IMR-90 (cell line): ENCODE measurements at regions not wholly inside any gene's neighbourhood (a gene's known extent, or its start where the extent isn't known, plus 50 kb on each side); places are given as distances from the start of the nearest gene placed in this dataset.

ENCODE experiments used
- ATAC-seq: fragments of 200-7000 bp; cut with Tn5 transposase; 2 replicates; pipeline ENCODE4 v1.9.1; 2020; ENCODE audit warnings: low read depth, mild to moderate bottlenecking, moderate library complexity
- BruUV-seq: library from RNA; stranded (reverse); fragments of 400-500 nt; replicated peaks from 2 replicates; lab custom pipeline; 2021; lab: Mats Ljungman, UMichigan
- CTCF ChIA-PET: fragments of 300-600 bp; formaldehyde crosslinking; extraction: SDS; loops from one replicate; lab custom pipeline; 2021; ENCODE audit warnings: antibody characterized with exemption; lab: Yijun Ruan, JAX
- POLR2A ChIA-PET: fragments of 300-600 bp; sonication (Branson Sonifier 250); formaldehyde crosslinking; loops from one replicate; lab custom pipeline; 2022; ENCODE audit warnings: antibody characterized with exemption; ENCODE audit not compliant: unreplicated experiment; lab: Charles Lee
- DNase-seq: peaks from one replicate; pipeline ENCODE4 v3.0.0; 2013
- H2AFZ ChIP-seq: replicated peaks from 2 replicates; pipeline ENCODE3; 2013; ENCODE audit warnings: low read length, mild to moderate bottlenecking; ENCODE audit not compliant: poor library complexity
- H2AK5ac ChIP-seq: 2 replicates; pipeline ENCODE4 v1.6.1; 2013; ENCODE audit warnings: low read depth, low read length, inconsistent platforms
- H2AK9ac ChIP-seq: replicated peaks from 2 replicates; pipeline ENCODE3; 2013; ENCODE audit warnings: mild to moderate bottlenecking, low read depth, low read length, moderate library complexity; ENCODE audit not compliant: poor library complexity
- H2BK120ac ChIP-seq: 2 replicates; pipeline ENCODE4 v1.6.1; 2013; ENCODE audit warnings: low read depth, low read length, inconsistent platforms
- H2BK15ac ChIP-seq: 3 replicates; pipeline ENCODE4 v1.6.1; 2013; ENCODE audit warnings: low read depth, low read length, inconsistent platforms
- H2BK20ac ChIP-seq: 2 replicates; pipeline ENCODE4 v1.6.1; 2013; ENCODE audit warnings: low read depth, mild to moderate bottlenecking, inconsistent platforms, low read length, moderate library complexity
- H2BK5ac ChIP-seq: 2 replicates; pipeline ENCODE4 v1.6.1; 2013; ENCODE audit warnings: mild to moderate bottlenecking, low read depth, low read length, inconsistent platforms; ENCODE audit not compliant: poor library complexity, severe bottlenecking
- H3K14ac ChIP-seq: replicated peaks from 2 replicates; pipeline ENCODE4 v1.6.1; 2013; ENCODE audit warnings: low read depth, low read length, inconsistent platforms
- H3K18ac ChIP-seq: 2 replicates; pipeline ENCODE4 v1.6.1; 2013; ENCODE audit warnings: low read depth, low read length, control low read depth
- H3K23ac ChIP-seq: 2 replicates; pipeline ENCODE4 v1.6.1; 2013; ENCODE audit warnings: low read depth, low read length, inconsistent platforms
- H3K27ac ChIP-seq: 2 replicates; pipeline ENCODE4 v1.5.1; 2013; ENCODE audit warnings: mild to moderate bottlenecking, control low read depth, low read length; ENCODE audit not compliant: insufficient read depth
- H3K27me3 ChIP-seq: 2 replicates; pipeline ENCODE4 v1.6.1; 2013; ENCODE audit warnings: low read length; ENCODE audit not compliant: control insufficient read depth, insufficient read depth
- H3K36me3 ChIP-seq: 2 replicates; pipeline ENCODE4 v1.6.1; 2013; ENCODE audit warnings: low read length, mixed read lengths; ENCODE audit not compliant: control insufficient read depth, insufficient read depth
- H3K4ac ChIP-seq: 2 replicates; pipeline ENCODE4 v1.6.1; 2013; ENCODE audit warnings: low read depth, low read length, inconsistent platforms
- H3K4me1 ChIP-seq: 2 replicates; pipeline ENCODE4 v1.6.1; 2013; ENCODE audit warnings: low read length, mixed read lengths; ENCODE audit not compliant: control insufficient read depth, insufficient read depth
- H3K4me2 ChIP-seq: 2 replicates; pipeline ENCODE4 v1.6.1; 2013; ENCODE audit warnings: low read depth, mild to moderate bottlenecking, control low read depth, low read length, moderate library complexity
- H3K4me3 ChIP-seq: 2 replicates; pipeline ENCODE4 v1.5.1; 2013; ENCODE audit warnings: low read depth, mild to moderate bottlenecking, control low read depth, low read length, moderate library complexity; ENCODE audit not compliant: insufficient read depth
- H3K56ac ChIP-seq: 2 replicates; pipeline ENCODE4 v1.6.1; 2013; ENCODE audit warnings: low read length, inconsistent platforms; ENCODE audit not compliant: insufficient read depth; ENCODE audit errors: extremely low read depth
- H3K79me1 ChIP-seq, 2 experiments: 2 replicates each; pipeline ENCODE4 v1.6.1; 2013; ENCODE audit warnings: low read length in 2 of 2, inconsistent platforms in 1 of 2, low read depth in 1 of 2
- H3K9ac ChIP-seq: 2 replicates; pipeline ENCODE4 v1.6.1; 2013; ENCODE audit warnings: low read depth, low read length, control low read depth
- H3K9me1 ChIP-seq: 2 replicates; pipeline ENCODE4 v1.6.1; 2013; ENCODE audit warnings: low read length, inconsistent platforms; ENCODE audit not compliant: insufficient read depth
- H3K9me3 ChIP-seq: 2 replicates; pipeline ENCODE4 v1.6.1; 2013; ENCODE audit warnings: low read length; ENCODE audit not compliant: control insufficient read depth, insufficient read depth
- H4K20me1 ChIP-seq: 2 replicates; pipeline ENCODE4 v1.6.1; 2013; ENCODE audit warnings: low read length, inconsistent platforms; ENCODE audit not compliant: insufficient read depth
- H4K5ac ChIP-seq: 2 replicates; pipeline ENCODE4 v1.6.1; 2013; ENCODE audit warnings: mild to moderate bottlenecking, low read depth, low read length, control low read depth
- H4K8ac ChIP-seq, 2 experiments: 2 replicates each; pipeline ENCODE4 v1.6.1; 2013; ENCODE audit warnings: low read depth in 2 of 2, low read length in 2 of 2, control low read depth in 1 of 2, inconsistent platforms in 1 of 2
- H4K91ac ChIP-seq: 2 replicates; pipeline ENCODE4 v1.6.1; 2013; ENCODE audit warnings: low read depth, low read length, inconsistent platforms; ENCODE audit not compliant: insufficient read depth
- CHD1 ChIP-seq: IDR thresholded peaks from 2 replicates; pipeline ENCODE4 v1.6.1; 2012; ENCODE audit warnings: low read depth, low read length, improper control_type of control experiment
- RCOR1 ChIP-seq: IDR thresholded peaks from 2 replicates; pipeline ENCODE4 v1.6.1; 2012; ENCODE audit warnings: mild to moderate bottlenecking, low read length, improper control_type of control experiment; ENCODE audit not compliant: insufficient replicate concordance
- USF2 ChIP-seq: fragments of 150-350 bp; IDR thresholded peaks from 2 replicates; pipeline ENCODE4 v1.6.1; 2017; ENCODE audit warnings: mild to moderate bottlenecking, antibody characterized with exemption, low read length, low read depth
- WGBS, 2 experiments: methylation state at CpG; one replicate each; pipeline versions ENCODE4 v1.1.5 to v1.1.7; 2013; ENCODE audit warnings: missing lambda C conversion rate in 2 of 2; ENCODE audit not compliant: insufficient read length in 1 of 2; ENCODE audit errors: extremely low coverage in 2 of 2; 5-methylcytosine and 5-hydroxymethylcytosine counted together
- dilution Hi-C: fragments of 300-500 bp; cut with HindIII; formaldehyde crosslinking; loops from one replicate; pipeline ENCODE4 v1.14.3; 2018; ENCODE audit warnings: low sequenced_read_pairs; ENCODE audit not compliant: unreplicated experiment
- in situ Hi-C: fragments of 300-500 bp; cut with MboI; formaldehyde crosslinking; loops from 3 replicates; pipeline ENCODE4 v1.14.3; 2019; ENCODE audit warnings: low sequenced_read_pairs, inconsistent platforms, mixed read lengths
- intact Hi-C: fragments of 100-400 bp; cut with micrococcal nuclease; formaldehyde crosslinking; loops from 2 replicates; pipeline ENCODE4 v1.10.0; 2022

GRCh38 chr3:127040216-127040615 is 57.3 kb downstream of the PLXNA1 start:
- Histone ChIP-seq H3K4me1 (peaks cover 3% of the 10 kb centered on the region; the same call in 1 of the 2 replicates), H3K27me3 (peaks cover 7% of the 10 kb centered on the region), H2BK120ac (no peak overlapping the region), H4K5ac (no peak overlapping the region), H3K9me3 (no peaks in the 10 kb centered on the region), H3K79me1 (no peaks in the 10 kb centered on the region), H2BK15ac (no peak overlapping the region), H3K4me2 (no peak overlapping the region), H3K14ac (no peak overlapping the region), H2BK20ac (no peak overlapping the region), H3K56ac (no peak overlapping the region), H4K20me1 (no peaks in the 10 kb centered on the region; the same call in 1 of the 2 replicates), H2BK5ac (no peak overlapping the region), H3K9ac (no peak overlapping the region), H2AK5ac (no peak overlapping the region), H3K27ac (no peak overlapping the region), H3K4me3 (no peak overlapping the region), H3K9me1 (no peaks in the 10 kb centered on the region; the same call in 1 of the 2 replicates), H2AFZ (no peak overlapping the region), H4K8ac (no peak overlapping the region), H4K91ac (no peak overlapping the region), H3K18ac (no peak overlapping the region), H2AK9ac (peak overlapping the region; percentile 33), H3K23ac (no peak overlapping the region), H3K36me3 (no peaks in the 10 kb centered on the region), H3K4ac (no peak overlapping the region)
- no peak for DNase-seq
- TF ChIP-seq CHD1 (no peak), USF2 (peak; percentile 27; the same call in 1 of the 2 replicates), RCOR1 (no peak)
- intact Hi-C loops: no loop called here
- ChIA-PET POLR2A (no interaction called here), CTCF (no interaction called here)
- ATAC-seq: no peak
- dilution Hi-C loops: no loop called here
- BruUV-seq: no TSS peak
- WGBS, 2 experiments: 70% methylated on average over 2 of the region's 4 CpGs; no CpG with 5 or more reads in 1 of the 2 experiments
- in situ Hi-C loops: no loop called here
